ENCODE measurements at regions not wholly inside any gene's neighbourhood (a gene's known extent, or its start where the extent isn't known, plus 50 kb on each side); places are given as distances from the start of the nearest gene placed in this dataset.

- no peak for DNase-seq (ENCODE audit: low spot score)
- no peak overlapping the region for H3K27ac ChIP-seq (ENCODE audit: low read depth in 1 of 2, low read length in 2 of 2)
- no peak for TF ChIP-seq SP1 (IDR thresholded peaks at IDR 0.05)
- H3K4me1 ChIP-seq (ENCODE audit: control insufficient read depth in 4 of 4, insufficient read depth in 4 of 4, low read length in 3 of 4), result no peaks in the 10 kb centered on the region
- no peak overlapping the region for H3K4me3 ChIP-seq (ENCODE audit: low read depth in 1 of 3, low read length in 3 of 3)
- 85% methylated on average over 9 of the region's 9 CpGs for WGBS
- H3K9me3 ChIP-seq (ENCODE audit: control insufficient read depth in 4 of 4, low read length in 3 of 4), result no peaks in the 10 kb centered on the region
- no peak overlapping the region for H3K9ac ChIP-seq (ENCODE audit: low read depth in 1 of 2, low read length in 2 of 2)
- no peaks in the 10 kb centered on the region for H3K27me3 ChIP-seq (ENCODE audit: control insufficient read depth in 4 of 4, insufficient read depth in 4 of 4, low read length in 3 of 4)
- H3K36me3 ChIP-seq (ENCODE audit: control insufficient read depth in 4 of 4, insufficient read depth in 3 of 4, low read depth in 1 of 4, low read length in 3 of 4), result no peaks in the 10 kb centered on the region
These were observed 84.6 kb upstream of the GUCY1A2 start for GRCh38 chr11:107102692-107103477.

GRCh38 chr11:107092667-107093066 lies 74.4 kb upstream of the GUCY1A2 start:
- no peaks in the 10 kb centered on the region for H3K4me1 ChIP-seq (ENCODE audit: control insufficient read depth in 4 of 4, insufficient read depth in 4 of 4, low read length in 3 of 4)
- H3K27ac ChIP-seq (ENCODE audit: low read depth in 1 of 2, low read length in 2 of 2), result no peak overlapping the region
- H3K9me3 ChIP-seq (ENCODE audit: control insufficient read depth in 4 of 4, low read length in 3 of 4), result no peaks in the 10 kb centered on the region
- TF ChIP-seq FOXA1 (IDR thresholded peaks at IDR 0.05), result no peak
- no peak for TF ChIP-seq RXRA (IDR thresholded peaks at IDR 0.05)
- TF ChIP-seq, protein P1, sequence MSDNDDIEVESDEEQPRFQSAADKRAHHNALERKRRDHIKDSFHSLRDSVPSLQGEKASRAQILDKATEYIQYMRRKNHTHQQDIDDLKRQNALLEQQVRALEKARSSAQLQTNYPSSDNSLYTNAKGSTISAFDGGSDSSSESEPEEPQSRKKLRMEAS (IDR thresholded peaks at IDR 0.05), result no peak
- no peak for TF ChIP-seq JUND (IDR thresholded peaks at IDR 0.05)
- no peak for TF ChIP-seq TAF1 (conservative IDR thresholded peaks at IDR 0.05)
- TF ChIP-seq, protein P2, sequence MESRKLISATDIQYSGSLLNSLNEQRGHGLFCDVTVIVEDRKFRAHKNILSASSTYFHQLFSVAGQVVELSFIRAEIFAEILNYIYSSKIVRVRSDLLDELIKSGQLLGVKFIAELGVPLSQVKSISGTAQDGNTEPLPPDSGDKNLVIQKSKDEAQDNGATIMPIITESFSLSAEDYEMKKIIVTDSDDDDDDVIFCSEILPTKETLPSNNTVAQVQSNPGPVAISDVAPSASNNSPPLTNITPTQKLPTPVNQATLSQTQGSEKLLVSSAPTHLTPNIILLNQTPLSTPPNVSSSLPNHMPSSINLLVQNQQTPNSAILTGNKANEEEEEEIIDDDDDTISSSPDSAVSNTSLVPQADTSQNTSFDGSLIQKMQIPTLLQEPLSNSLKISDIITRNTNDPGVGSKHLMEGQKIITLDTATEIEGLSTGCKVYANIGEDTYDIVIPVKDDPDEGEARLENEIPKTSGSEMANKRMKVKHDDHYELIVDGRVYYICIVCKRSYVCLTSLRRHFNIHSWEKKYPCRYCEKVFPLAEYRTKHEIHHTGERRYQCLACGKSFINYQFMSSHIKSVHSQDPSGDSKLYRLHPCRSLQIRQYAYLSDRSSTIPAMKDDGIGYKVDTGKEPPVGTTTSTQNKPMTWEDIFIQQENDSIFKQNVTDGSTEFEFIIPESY (IDR thresholded peaks at IDR 0.05), result no peak
- no peak for TF ChIP-seq FOXA2 (IDR thresholded peaks at IDR 0.05)
- TF ChIP-seq, protein P3, sequence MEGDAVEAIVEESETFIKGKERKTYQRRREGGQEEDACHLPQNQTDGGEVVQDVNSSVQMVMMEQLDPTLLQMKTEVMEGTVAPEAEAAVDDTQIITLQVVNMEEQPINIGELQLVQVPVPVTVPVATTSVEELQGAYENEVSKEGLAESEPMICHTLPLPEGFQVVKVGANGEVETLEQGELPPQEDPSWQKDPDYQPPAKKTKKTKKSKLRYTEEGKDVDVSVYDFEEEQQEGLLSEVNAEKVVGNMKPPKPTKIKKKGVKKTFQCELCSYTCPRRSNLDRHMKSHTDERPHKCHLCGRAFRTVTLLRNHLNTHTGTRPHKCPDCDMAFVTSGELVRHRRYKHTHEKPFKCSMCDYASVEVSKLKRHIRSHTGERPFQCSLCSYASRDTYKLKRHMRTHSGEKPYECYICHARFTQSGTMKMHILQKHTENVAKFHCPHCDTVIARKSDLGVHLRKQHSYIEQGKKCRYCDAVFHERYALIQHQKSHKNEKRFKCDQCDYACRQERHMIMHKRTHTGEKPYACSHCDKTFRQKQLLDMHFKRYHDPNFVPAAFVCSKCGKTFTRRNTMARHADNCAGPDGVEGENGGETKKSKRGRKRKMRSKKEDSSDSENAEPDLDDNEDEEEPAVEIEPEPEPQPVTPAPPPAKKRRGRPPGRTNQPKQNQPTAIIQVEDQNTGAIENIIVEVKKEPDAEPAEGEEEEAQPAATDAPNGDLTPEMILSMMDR (IDR thresholded peaks at IDR 0.05; ENCODE audit: low read depth, low read length, missing input control), result no peak
- TF ChIP-seq REST (IDR thresholded peaks at IDR 0.05), result no peak
- TF ChIP-seq, protein P4, sequence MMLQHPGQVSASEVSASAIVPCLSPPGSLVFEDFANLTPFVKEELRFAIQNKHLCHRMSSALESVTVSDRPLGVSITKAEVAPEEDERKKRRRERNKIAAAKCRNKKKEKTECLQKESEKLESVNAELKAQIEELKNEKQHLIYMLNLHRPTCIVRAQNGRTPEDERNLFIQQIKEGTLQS (IDR thresholded peaks at IDR 0.05), result no peak
- no peak for TF ChIP-seq HNF4A (conservative IDR thresholded peaks at IDR 0.05)
- no peak for TF ChIP-seq YY1 (IDR thresholded peaks at IDR 0.05)
- no peak for TF ChIP-seq EGR1 (IDR thresholded peaks at IDR 0.05; ENCODE audit: low read depth in 2 of 2)
- no peak for TF ChIP-seq GABPA (IDR thresholded peaks at IDR 0.05 in 1 of 2, conservative IDR thresholded peaks at IDR 0.05 in 1 of 2)
- no peak for TF ChIP-seq NR2F2 (IDR thresholded peaks at IDR 0.05)
- no peak for TF ChIP-seq RAD21 (IDR thresholded peaks at IDR 0.05)
- no peak for TF ChIP-seq SP1 (IDR thresholded peaks at IDR 0.05)
- no peak for TF ChIP-seq HNF4G (IDR thresholded peaks at IDR 0.05)
- H3K4me3 ChIP-seq (ENCODE audit: low read depth in 1 of 3, low read length in 3 of 3), result no peak overlapping the region
- no peaks in the 10 kb centered on the region for H3K36me3 ChIP-seq (ENCODE audit: control insufficient read depth in 4 of 4, insufficient read depth in 3 of 4, low read depth in 1 of 4, low read length in 3 of 4)
- H3K9ac ChIP-seq (ENCODE audit: low read depth in 1 of 2, low read length in 2 of 2), result no peak overlapping the region
- no peaks in the 10 kb centered on the region for H3K27me3 ChIP-seq (ENCODE audit: control insufficient read depth in 4 of 4, insufficient read depth in 4 of 4, low read length in 3 of 4)
- DNase-seq (ENCODE audit: low spot score), result no peak
- WGBS, result 92% methylated on average over 3 of the region's 3 CpGs

All from liver (tissue), 8 donors.